ENCODE measurements at regions not wholly inside any gene's neighbourhood (a gene's known extent, or its start where the extent isn't known, plus 50 kb on each side); places are given as distances from the start of the nearest gene placed in this dataset.
A peak's percentile ranks its signal among the peaks of the same experiment; 100 is the strongest.

GRCh38 chr6:165910184-165910966 lies 247.3 kb upstream of the PDE10A start:
- TF ChIP-seq CTCF (conservative IDR thresholded peaks at IDR 0.05; ENCODE audit: low read depth, low read length): no peak
- no peak overlapping the region for H3K4me3 ChIP-seq (ENCODE audit: low read depth, low read length)
- DNase-seq (ENCODE audit: low read depth): peak; percentile 39

DNA sequence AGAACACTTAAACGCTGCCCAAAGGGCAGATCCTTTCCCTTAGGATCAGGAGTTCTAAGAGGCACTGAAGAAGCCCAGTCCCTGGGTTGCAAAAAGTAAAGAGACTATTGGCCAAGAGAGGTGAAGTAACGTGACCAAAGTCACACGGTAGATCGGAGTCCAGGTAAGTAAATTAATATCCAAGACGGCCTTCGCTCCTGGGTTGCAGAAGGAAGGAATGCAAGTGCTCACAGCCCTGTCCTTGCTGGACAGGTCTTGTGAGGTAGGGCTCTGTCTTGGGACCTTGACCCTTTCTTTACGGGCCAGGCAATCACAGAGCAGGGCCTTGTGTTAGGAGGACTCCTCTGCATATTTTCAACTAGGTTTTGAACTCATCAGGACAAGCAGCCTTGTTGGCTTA lies 243.7 kb upstream of the PDE10A start:
- no peak for DNase-seq (ENCODE audit: low read depth)
- H3K4me3 ChIP-seq (ENCODE audit: low read depth, low read length): no peak overlapping the region
- TF ChIP-seq CTCF (conservative IDR thresholded peaks at IDR 0.05; ENCODE audit: low read depth, low read length): no peak

- no peak overlapping the region for H3K4me3 ChIP-seq (ENCODE audit: low read depth, low read length)
- DNase-seq (ENCODE audit: low read depth): no peak
- TF ChIP-seq CTCF (conservative IDR thresholded peaks at IDR 0.05; ENCODE audit: low read depth, low read length): no peak
Measured at GRCh38 chr6:165905744-165906143, 242.7 kb upstream of the PDE10A start.

- no peak for TF ChIP-seq CTCF (conservative IDR thresholded peaks at IDR 0.05; ENCODE audit: low read depth, low read length)
- H3K4me3 ChIP-seq (ENCODE audit: low read depth, low read length): no peak overlapping the region
- no peak for DNase-seq (ENCODE audit: low read depth)
Measured at GRCh38 chr6:165900970-165901369, 237.9 kb upstream of the PDE10A start.

DNA sequence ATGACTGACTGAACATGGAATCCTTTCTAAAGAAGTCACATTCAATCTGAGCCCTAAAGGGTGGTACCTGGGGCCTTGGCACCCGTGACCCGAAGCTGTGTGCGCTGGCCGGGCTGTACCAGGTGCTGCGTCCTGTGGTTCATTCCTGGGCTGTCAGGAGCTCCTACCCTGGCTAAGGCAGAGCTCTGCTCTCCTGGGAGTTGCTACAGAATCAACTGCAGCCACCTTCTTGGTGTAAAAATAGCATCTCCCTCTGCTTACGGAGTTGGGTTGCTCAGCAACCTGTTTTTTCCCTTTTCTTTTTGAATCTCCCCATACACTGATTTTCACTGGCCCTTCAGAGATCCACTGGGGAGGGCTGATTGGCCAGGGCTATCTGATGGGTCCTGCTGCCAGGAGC lies 236.6 kb upstream of the PDE10A start:
- no peak overlapping the region for H3K4me3 ChIP-seq (ENCODE audit: low read depth, low read length)
- TF ChIP-seq CTCF (conservative IDR thresholded peaks at IDR 0.05; ENCODE audit: low read depth, low read length): no peak
- DNase-seq (ENCODE audit: low read depth): no peak

DNA sequence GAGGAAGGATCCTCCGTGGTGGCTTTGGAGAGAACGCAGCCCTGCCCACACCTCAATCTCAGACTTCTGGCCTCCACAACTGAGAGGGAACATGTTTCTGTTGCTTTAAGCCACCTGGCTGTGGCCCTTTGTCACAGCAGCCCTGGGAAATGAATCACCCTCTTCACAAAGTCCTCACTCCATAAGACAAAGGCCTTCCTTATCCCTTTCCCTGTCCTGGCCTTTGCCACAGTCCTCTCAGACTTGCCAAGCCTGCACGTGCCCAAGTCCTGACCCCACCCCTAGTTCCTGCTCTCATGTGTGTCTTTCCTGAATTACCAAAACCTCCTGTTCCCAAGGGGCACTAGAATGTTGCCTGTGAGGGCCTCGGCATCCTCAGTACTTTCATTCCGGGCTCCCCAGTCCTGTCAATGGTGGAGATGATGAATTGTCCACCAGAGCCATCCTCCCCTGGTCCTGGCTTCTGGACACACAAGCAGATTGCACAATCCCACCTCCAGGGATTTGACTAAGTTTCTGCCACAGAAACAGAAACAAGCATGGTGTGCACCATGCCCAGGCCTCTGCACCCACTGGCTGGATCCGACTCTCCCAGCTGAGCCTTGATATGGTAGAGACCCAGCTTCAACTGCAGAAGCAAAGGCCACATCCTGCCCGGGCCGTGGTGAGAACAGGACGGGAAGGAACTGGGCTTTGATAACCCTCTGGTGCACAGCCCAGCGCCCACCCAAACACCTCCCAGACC lies 232.6 kb upstream of the PDE10A start:
- no peak for DNase-seq (ENCODE audit: low read depth)
- TF ChIP-seq CTCF (conservative IDR thresholded peaks at IDR 0.05; ENCODE audit: low read depth, low read length): no peak
- H3K4me3 ChIP-seq (ENCODE audit: low read depth, low read length): no peak overlapping the region
